Globus pallidus (tissue), 1 donor: ENCODE measurements at regions not wholly inside any gene's neighbourhood (a gene's known extent, or its start where the extent isn't known, plus 50 kb on each side); places are given as distances from the start of the nearest gene placed in this dataset.

Source experiments
- DNase-seq: peaks from one replicate; pipeline ENCODE4 v3.0.0-alpha.2; 2015; ENCODE audit warnings: low spot score

- no peak for DNase-seq
These were observed 50.9 kb upstream of the CXCL14 start for GRCh38 chr5:135629666-135630065.

GRCh38 chr5:135628771-135629563 is 50.2 kb upstream of the CXCL14 start:
- no peak for DNase-seq
